Medulla oblongata (tissue), 1 donor: ENCODE measurements at regions not wholly inside any gene's neighbourhood (a gene's known extent, or its start where the extent isn't known, plus 50 kb on each side); places are given as distances from the start of the nearest gene placed in this dataset.
"Not testable (repeated sequence)": the region's sequence is repeated elsewhere in the genome, so short reads cannot be mapped to it uniquely, and the experiment has no call there.

Experiments
- DNase-seq: peaks from one replicate; pipeline ENCODE4 v3.0.0-alpha.2; 2015; ENCODE audit errors: extremely low spot score

GRCh38 chr10:70990156-70990555, 101.8 kb upstream of the PCBD1 start:
- DNase-seq, result not testable (repeated sequence)

- DNase-seq, result no peak
These were observed 102.3 kb upstream of the PCBD1 start for GRCh38 chr10:70990681-70991080.

GRCh38 chr10:70991140-70992124, 103.1 kb upstream of the PCBD1 start:
- DNase-seq, result no peak

GRCh38 chr10:70992436-70992835, 104.1 kb upstream of the PCBD1 start:
- DNase-seq, result no peak

- DNase-seq, result no peak
These were observed 104.7 kb upstream of the PCBD1 start for GRCh38 chr10:70993051-70993450.

- no peak for DNase-seq
These were observed 108.2 kb upstream of the PCBD1 start for GRCh38 chr10:70996549-70996948.

- no peak for DNase-seq
These were observed 108.9 kb upstream of the PCBD1 start for GRCh38 chr10:70997236-70997635.

GRCh38 chr10:70998086-70998485, 109.7 kb upstream of the PCBD1 start:
- DNase-seq, result no peak

- no peak for DNase-seq
These were observed 113.1 kb upstream of the PCBD1 start for GRCh38 chr10:71001470-71001869.

- DNase-seq, result no peak
These were observed 116.1 kb upstream of the PCBD1 start for GRCh38 chr10:71004176-71005075.

- no peak for DNase-seq
These were observed 117.3 kb upstream of the PCBD1 start for GRCh38 chr10:71005337-71006305.

- no peak for DNase-seq
These were observed 118.1 kb upstream of the PCBD1 start for GRCh38 chr10:71006506-71006905.

- DNase-seq, result no peak
These were observed 119.2 kb upstream of the PCBD1 start for GRCh38 chr10:71007516-71007915.

GRCh38 chr10:71008150-71008549, 119.8 kb upstream of the PCBD1 start:
- DNase-seq, result no peak

GRCh38 chr10:71009126-71009525, 120.8 kb upstream of the PCBD1 start:
- no peak for DNase-seq

- DNase-seq, result no peak
These were observed 122.4 kb upstream of the PCBD1 start for GRCh38 chr10:71010730-71011129.

- DNase-seq, result no peak
These were observed 122.8 kb upstream of the PCBD1 start for GRCh38 chr10:71011141-71011540.

- no peak for DNase-seq
These were observed 125.8 kb upstream of the PCBD1 start for GRCh38 chr10:71014021-71014805.

GRCh38 chr10:71015674-71016073, 127.3 kb upstream of the PCBD1 start:
- DNase-seq, result no peak

GRCh38 chr10:71020061-71020460, 131.7 kb upstream of the PCBD1 start:
- DNase-seq, result not testable (repeated sequence)
